Renal cortex interstitium (tissue), 11 donors: ENCODE measurements at regions not wholly inside any gene's neighbourhood (a gene's known extent, or its start where the extent isn't known, plus 50 kb on each side); places are given as distances from the start of the nearest gene placed in this dataset.
A peak's percentile ranks its signal among the peaks of the same experiment; 100 is the strongest.
"Not testable (repeated sequence)": the region's sequence is repeated elsewhere in the genome, so short reads cannot be mapped to it uniquely, and the experiment has no call there.

Experiments used
- DNase-seq, 11 donors: peaks; one replicate each; pipeline ENCODE4 v3.0.0-alpha.2; 2013; ENCODE audit warnings: low read depth in 9 of 11, low spot score in 4 of 11; ENCODE audit errors: extremely low read depth in 1 of 11

- peak; percentile 33 to 72 (median 45) for DNase-seq
Measured at GRCh38 chr14:28608851-28609828, 157.4 kb upstream of the FOXG1 start.

GRCh38 chr14:28612414-28612813 is 154.2 kb upstream of the FOXG1 start:
- DNase-seq = no peak

GRCh38 chr14:28613532-28613931 is 153.1 kb upstream of the FOXG1 start:
- no peak for DNase-seq

GRCh38 chr14:28626780-28627179 is 139.8 kb upstream of the FOXG1 start:
- DNase-seq = no peak

GRCh38 chr14:28629328-28630004 is 137.1 kb upstream of the FOXG1 start:
- no peak for DNase-seq

GRCh38 chr14:28630100-28630499 is 136.5 kb upstream of the FOXG1 start:
- no peak for DNase-seq

- DNase-seq = peak in 9 of 11 donors; percentile 1 to 32 (median 9)
Measured at GRCh38 chr14:28635387-28635786, 131.2 kb upstream of the FOXG1 start.

GRCh38 chr14:28635816-28636215 is 130.8 kb upstream of the FOXG1 start:
- DNase-seq = not testable (repeated sequence)

- not testable (repeated sequence) for DNase-seq
Measured at GRCh38 chr14:28641189-28641588, 125.4 kb upstream of the FOXG1 start.

- no peak for DNase-seq
Measured at GRCh38 chr14:28651148-28651547, 115.4 kb upstream of the FOXG1 start.

- DNase-seq = no peak
Measured at GRCh38 chr14:28652782-28653181, 113.8 kb upstream of the FOXG1 start.

- no peak for DNase-seq
Measured at GRCh38 chr14:28653521-28653920, 113.1 kb upstream of the FOXG1 start.

GRCh38 chr14:28656704-28657255 is 109.8 kb upstream of the FOXG1 start:
- no peak for DNase-seq

- DNase-seq = no peak
Measured at GRCh38 chr14:28661171-28661772, 105.3 kb upstream of the FOXG1 start.

GRCh38 chr14:28666961-28667360 is 99.6 kb upstream of the FOXG1 start:
- DNase-seq = no peak

GRCh38 chr14:28671425-28671824 is 95.2 kb upstream of the FOXG1 start:
- DNase-seq = no peak

- DNase-seq = no peak
Measured at GRCh38 chr14:28673056-28673455, 93.5 kb upstream of the FOXG1 start.

- no peak for DNase-seq
Measured at GRCh38 chr14:28676479-28676878, 90.1 kb upstream of the FOXG1 start.

- DNase-seq = no peak
Measured at GRCh38 chr14:28677381-28677780, 89.2 kb upstream of the FOXG1 start.

GRCh38 chr14:28678887-28679286 is 87.7 kb upstream of the FOXG1 start:
- DNase-seq = no peak
